Calu3 (cell line): ENCODE measurements at regions not wholly inside any gene's neighbourhood (a gene's known extent, or its start where the extent isn't known, plus 50 kb on each side); places are given as distances from the start of the nearest gene placed in this dataset.

Experiments
- BruUV-seq: library from RNA; stranded (reverse); fragments of 400-500 nt; replicated peaks from 2 replicates; lab custom pipeline; 2021; lab: Mats Ljungman, UMichigan
- CTCF ChIA-PET: fragments of 300-600 bp; sonication (Branson Sonifier 250); formaldehyde crosslinking; loops from one replicate; lab custom pipeline; 2022; ENCODE audit warnings: antibody characterized with exemption; lab: Charles Lee
- DNase-seq: peaks from one replicate; pipeline ENCODE4 v3.0.0; 2022
- H3K27ac Mint-ChIP-seq: one replicate; pipeline ENCODE4 v1.8.0; 2022; ENCODE audit warnings: mixed read lengths; ENCODE audit not compliant: unreplicated experiment
- H3K27me3 Mint-ChIP-seq: one replicate; pipeline ENCODE4 v1.8.0; 2022; ENCODE audit warnings: mixed read lengths; ENCODE audit not compliant: unreplicated experiment
- H3K36me3 Mint-ChIP-seq: one replicate; pipeline ENCODE4 v1.8.0; 2022; ENCODE audit warnings: mild to moderate bottlenecking, moderate library complexity, mixed read lengths; ENCODE audit not compliant: insufficient read depth, unreplicated experiment
- H3K4me1 Mint-ChIP-seq: one replicate; pipeline ENCODE4 v1.8.0; 2022; ENCODE audit warnings: mild to moderate bottlenecking, low read depth, mixed read lengths; ENCODE audit not compliant: unreplicated experiment
- H3K4me3 Mint-ChIP-seq: one replicate; pipeline ENCODE4 v1.8.0; 2022; ENCODE audit warnings: mild to moderate bottlenecking, low read depth, moderate library complexity, mixed read lengths; ENCODE audit not compliant: unreplicated experiment
- H3K9me3 Mint-ChIP-seq: one replicate; pipeline ENCODE4 v1.8.0; 2022; ENCODE audit warnings: low read depth, mixed read lengths; ENCODE audit not compliant: unreplicated experiment
- intact Hi-C: fragments of 100-400 bp; cut with micrococcal nuclease; formaldehyde crosslinking; loops from one replicate; pipeline ENCODE4 v1.10.0; 2022; ENCODE audit not compliant: unreplicated experiment
- TF ChIP-seq, protein P1 (sequence below): fragments of 200-600 bp; IDR thresholded peaks from one replicate; pipeline ENCODE4 v1.8.0; 2022; ENCODE audit warnings: antibody characterized with exemption; ENCODE audit not compliant: unreplicated experiment

DNA sequence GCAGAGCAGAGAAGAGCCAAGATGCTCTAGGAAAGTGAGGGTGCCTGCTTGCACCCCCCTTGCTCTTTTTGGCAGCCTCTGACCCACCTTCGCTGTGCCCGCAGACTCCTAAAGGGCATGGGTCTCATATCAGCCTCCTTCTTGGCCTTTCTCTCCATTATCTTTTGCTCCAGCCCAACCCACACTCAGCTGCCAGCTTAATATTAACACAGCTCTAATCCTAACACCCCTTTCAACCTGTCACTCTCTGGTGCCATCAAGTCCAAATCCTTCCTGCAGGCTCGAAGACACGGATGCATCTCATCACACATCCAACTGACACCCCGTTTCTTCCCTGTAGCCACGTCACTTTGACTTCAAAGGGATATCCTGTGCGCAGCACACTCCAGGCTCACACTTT, 171.6 kb upstream of the AUTS2 start:
- DNase-seq: no peak
- Mint-ChIP-seq H3K4me3 (no peak overlapping the region), H3K27me3 (no peaks in the 10 kb centered on the region), H3K9me3 (peaks cover 5% of the 10 kb centered on the region), H3K4me1 (no peaks in the 10 kb centered on the region), H3K27ac (no peak overlapping the region), H3K36me3 (no peaks in the 10 kb centered on the region)
- intact Hi-C loops: no loop called here
- TF ChIP-seq, protein P1, sequence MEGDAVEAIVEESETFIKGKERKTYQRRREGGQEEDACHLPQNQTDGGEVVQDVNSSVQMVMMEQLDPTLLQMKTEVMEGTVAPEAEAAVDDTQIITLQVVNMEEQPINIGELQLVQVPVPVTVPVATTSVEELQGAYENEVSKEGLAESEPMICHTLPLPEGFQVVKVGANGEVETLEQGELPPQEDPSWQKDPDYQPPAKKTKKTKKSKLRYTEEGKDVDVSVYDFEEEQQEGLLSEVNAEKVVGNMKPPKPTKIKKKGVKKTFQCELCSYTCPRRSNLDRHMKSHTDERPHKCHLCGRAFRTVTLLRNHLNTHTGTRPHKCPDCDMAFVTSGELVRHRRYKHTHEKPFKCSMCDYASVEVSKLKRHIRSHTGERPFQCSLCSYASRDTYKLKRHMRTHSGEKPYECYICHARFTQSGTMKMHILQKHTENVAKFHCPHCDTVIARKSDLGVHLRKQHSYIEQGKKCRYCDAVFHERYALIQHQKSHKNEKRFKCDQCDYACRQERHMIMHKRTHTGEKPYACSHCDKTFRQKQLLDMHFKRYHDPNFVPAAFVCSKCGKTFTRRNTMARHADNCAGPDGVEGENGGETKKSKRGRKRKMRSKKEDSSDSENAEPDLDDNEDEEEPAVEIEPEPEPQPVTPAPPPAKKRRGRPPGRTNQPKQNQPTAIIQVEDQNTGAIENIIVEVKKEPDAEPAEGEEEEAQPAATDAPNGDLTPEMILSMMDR: no peak
- no TSS peak for BruUV-seq
- CTCF ChIA-PET: no interaction called here

DNA sequence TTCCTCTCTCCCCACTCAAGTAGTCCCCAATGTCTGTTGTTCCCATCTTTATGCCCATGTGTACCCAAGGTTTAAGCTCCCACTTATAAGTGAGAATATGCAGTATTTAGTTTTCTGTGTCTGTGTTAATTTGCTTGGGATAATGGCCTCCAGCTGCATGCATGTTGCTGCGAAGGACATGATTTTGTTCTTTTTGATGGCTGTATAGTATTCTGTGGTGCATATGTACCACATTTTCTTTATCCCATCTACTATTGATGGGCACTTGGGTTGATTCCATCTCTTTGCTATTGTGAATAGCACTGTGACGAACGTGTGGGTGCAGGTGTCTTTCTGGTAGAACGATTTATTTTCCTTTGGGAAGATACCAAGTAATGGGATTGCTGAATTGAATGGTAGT, 170.2 kb upstream of the AUTS2 start:
- TF ChIP-seq, protein P1: no peak
- H3K27ac Mint-ChIP-seq: no peak overlapping the region
- peaks cover 5% of the 10 kb centered on the region for H3K9me3 Mint-ChIP-seq
- no peaks in the 10 kb centered on the region for H3K4me1 Mint-ChIP-seq
- H3K36me3 Mint-ChIP-seq: no peaks in the 10 kb centered on the region
- H3K27me3 Mint-ChIP-seq: no peaks in the 10 kb centered on the region
- CTCF ChIA-PET: no interaction called here
- H3K4me3 Mint-ChIP-seq: no peak overlapping the region
- intact Hi-C loops: no loop called here
- DNase-seq: no peak
- BruUV-seq: no TSS peak

DNA sequence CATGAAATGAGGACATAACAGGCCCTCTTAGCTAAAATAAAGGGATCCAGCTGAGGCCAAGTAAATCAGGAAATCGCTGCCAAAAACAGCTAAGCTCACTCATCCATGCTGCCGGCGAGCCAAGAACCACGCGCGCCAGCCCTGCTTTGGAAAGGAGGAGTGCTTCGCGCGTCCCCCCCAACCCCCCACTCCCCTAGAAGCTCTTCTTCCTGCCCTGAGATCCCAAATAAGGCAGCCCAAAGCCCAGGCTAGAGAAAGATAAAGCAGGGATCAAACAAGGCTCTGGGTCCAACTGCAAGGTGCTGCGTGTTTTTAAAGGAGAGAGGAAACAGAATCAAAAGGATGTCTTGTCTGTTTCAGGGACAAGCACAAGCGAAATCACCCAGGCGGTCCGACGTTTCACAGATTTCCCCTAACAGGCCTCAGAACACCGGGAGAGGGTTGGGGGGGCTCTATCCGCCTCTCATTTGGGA, 168.3 kb upstream of the AUTS2 start:
- Mint-ChIP-seq H3K36me3 (no peaks in the 10 kb centered on the region), H3K27me3 (no peaks in the 10 kb centered on the region), H3K4me3 (no peak overlapping the region), H3K27ac (no peak overlapping the region), H3K9me3 (peaks cover 7% of the 10 kb centered on the region), H3K4me1 (no peaks in the 10 kb centered on the region)
- no peak for DNase-seq
- CTCF ChIA-PET: no interaction called here
- intact Hi-C loops: no loop called here
- no TSS peak for BruUV-seq
- TF ChIP-seq, protein P1: no peak

DNA sequence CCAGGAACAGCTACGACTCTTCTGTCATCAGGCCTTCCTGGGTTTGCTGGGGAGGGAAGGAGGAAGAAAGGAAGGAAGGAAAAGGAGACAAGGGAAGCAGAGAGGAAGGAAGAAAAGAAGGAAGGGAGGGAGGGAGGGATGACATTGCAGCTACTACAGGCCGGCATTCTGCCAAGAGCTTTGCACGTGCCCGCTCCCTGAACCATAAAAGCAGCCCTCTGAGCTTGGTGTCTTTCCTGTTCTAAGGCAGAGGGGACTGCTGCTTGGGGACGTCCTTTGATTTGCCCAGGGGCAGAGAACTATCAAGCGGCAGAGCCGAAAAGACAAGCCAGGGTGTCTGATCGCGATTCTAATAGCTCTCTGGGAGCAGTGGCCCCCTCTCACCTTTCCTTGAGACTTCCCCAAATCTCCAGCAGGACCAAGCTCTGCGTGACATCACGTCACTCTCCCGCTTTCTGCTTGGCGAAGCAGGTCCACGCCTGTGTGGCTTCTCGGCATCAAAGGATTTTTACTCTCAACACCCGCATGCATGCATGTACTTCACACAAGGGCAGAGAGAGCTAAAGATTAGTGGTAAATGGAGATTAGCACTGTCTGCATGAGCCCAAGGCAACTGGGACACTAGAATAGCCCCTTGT, 167.8 kb upstream of the AUTS2 start:
- no peak for DNase-seq
- Mint-ChIP-seq H3K27me3 (no peaks in the 10 kb centered on the region), H3K36me3 (no peaks in the 10 kb centered on the region), H3K27ac (no peak overlapping the region), H3K9me3 (peaks cover 8% of the 10 kb centered on the region), H3K4me3 (no peak overlapping the region), H3K4me1 (no peaks in the 10 kb centered on the region)
- TF ChIP-seq, protein P1: no peak
- CTCF ChIA-PET: no interaction called here
- intact Hi-C loops: no loop called here
- BruUV-seq: no TSS peak
